ENCODE measurements at regions not wholly inside any gene's neighbourhood (a gene's known extent, or its start where the extent isn't known, plus 50 kb on each side); places are given as distances from the start of the nearest gene placed in this dataset.

DNA sequence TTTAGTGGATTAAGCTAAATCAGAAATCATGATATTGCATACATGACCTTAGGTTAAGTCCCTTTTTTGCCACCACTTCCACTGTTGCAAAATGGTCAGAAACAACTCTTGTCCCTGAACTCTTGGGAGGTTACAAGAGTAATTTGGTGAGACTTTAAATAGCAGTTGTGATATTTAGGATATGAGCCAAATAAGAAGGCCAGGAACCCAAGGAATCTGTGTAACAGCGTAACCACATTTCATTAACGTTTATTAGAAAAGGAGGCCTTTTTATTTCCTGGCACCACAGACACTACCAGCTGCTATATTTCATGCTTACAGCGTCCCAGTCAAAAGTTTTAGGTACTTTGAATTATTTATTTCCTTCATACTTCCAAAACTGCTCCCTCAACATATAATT, 268.0 kb downstream of the GPD2 start:
- Mint-ChIP-seq H3K9me3 (ENCODE audit: low read depth, unreplicated experiment) (no peaks in the 10 kb centered on the region), H3K27ac (ENCODE audit: unreplicated experiment) (no peak overlapping the region), H3K27me3 (ENCODE audit: unreplicated experiment) (no peaks in the 10 kb centered on the region), H3K4me3 (ENCODE audit: low read depth, unreplicated experiment) (no peak overlapping the region), H3K4me1 (ENCODE audit: low read depth, unreplicated experiment) (no peaks in the 10 kb centered on the region), H3K36me3 (ENCODE audit: insufficient read depth, unreplicated experiment) (no peaks in the 10 kb centered on the region)
- DNase-seq, result no peak
- intact Hi-C loops (cut with micrococcal nuclease; ENCODE audit: unreplicated experiment), result no loop called here
- no TSS peak for BruUV-seq (replicated peaks)
- TF ChIP-seq, protein P1, sequence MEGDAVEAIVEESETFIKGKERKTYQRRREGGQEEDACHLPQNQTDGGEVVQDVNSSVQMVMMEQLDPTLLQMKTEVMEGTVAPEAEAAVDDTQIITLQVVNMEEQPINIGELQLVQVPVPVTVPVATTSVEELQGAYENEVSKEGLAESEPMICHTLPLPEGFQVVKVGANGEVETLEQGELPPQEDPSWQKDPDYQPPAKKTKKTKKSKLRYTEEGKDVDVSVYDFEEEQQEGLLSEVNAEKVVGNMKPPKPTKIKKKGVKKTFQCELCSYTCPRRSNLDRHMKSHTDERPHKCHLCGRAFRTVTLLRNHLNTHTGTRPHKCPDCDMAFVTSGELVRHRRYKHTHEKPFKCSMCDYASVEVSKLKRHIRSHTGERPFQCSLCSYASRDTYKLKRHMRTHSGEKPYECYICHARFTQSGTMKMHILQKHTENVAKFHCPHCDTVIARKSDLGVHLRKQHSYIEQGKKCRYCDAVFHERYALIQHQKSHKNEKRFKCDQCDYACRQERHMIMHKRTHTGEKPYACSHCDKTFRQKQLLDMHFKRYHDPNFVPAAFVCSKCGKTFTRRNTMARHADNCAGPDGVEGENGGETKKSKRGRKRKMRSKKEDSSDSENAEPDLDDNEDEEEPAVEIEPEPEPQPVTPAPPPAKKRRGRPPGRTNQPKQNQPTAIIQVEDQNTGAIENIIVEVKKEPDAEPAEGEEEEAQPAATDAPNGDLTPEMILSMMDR (IDR thresholded peaks at IDR 0.05; ENCODE audit: unreplicated experiment), result no peak
- CTCF ChIA-PET, result no interaction called here

DNA sequence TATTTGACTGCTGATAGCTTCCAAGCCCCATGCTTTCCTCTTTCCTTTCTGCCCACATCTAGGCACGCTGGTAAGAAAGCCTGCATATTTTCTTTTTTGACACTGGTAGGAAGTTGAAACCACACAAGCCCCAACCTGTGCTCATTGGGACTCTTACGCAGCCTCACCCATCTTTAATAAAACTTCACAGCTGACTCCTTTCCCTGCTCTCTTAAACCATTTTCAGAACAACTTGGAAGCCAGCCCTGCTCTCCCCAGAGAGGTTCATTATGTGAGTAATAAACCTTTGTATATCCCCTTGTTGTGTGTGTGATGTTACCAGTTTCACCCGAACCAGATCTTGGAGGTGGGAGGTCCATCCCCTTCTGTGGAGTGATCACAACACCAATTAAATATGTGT, 268.4 kb downstream of the GPD2 start:
- Mint-ChIP-seq H3K4me3 (ENCODE audit: low read depth, unreplicated experiment) (no peak overlapping the region), H3K4me1 (ENCODE audit: low read depth, unreplicated experiment) (no peaks in the 10 kb centered on the region), H3K36me3 (ENCODE audit: insufficient read depth, unreplicated experiment) (no peaks in the 10 kb centered on the region), H3K27ac (ENCODE audit: unreplicated experiment) (no peak overlapping the region), H3K9me3 (ENCODE audit: low read depth, unreplicated experiment) (no peaks in the 10 kb centered on the region), H3K27me3 (ENCODE audit: unreplicated experiment) (no peaks in the 10 kb centered on the region)
- BruUV-seq (replicated peaks), result no TSS peak
- intact Hi-C loops (cut with micrococcal nuclease; ENCODE audit: unreplicated experiment), result no loop called here
- DNase-seq, result no peak
- CTCF ChIA-PET, result no interaction called here
- TF ChIP-seq, protein P1 (IDR thresholded peaks at IDR 0.05; ENCODE audit: unreplicated experiment), result no peak

DNA sequence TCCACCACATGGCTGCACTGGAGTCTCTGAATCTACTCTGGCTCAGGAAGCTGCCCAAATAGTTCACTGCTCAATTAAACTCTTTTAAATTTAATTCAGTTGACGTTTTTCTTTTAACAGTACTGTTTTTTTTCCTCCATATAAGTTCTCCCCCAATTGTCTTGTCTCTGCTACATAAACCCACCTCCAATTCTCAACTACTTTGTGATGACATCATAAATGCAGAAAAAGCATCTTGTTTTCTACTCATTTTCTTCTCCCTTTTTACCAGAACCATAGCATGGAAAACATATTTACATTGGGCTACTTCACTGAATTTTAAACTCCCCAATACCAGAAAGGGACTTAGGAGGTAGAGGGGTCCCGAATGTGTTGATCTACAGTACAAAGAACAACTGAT, 270.4 kb downstream of the GPD2 start:
- no peaks in the 10 kb centered on the region for H3K36me3 Mint-ChIP-seq (ENCODE audit: insufficient read depth, unreplicated experiment)
- CTCF ChIA-PET, result no interaction called here
- H3K27me3 Mint-ChIP-seq (ENCODE audit: unreplicated experiment), result no peaks in the 10 kb centered on the region
- no peak overlapping the region for H3K4me3 Mint-ChIP-seq (ENCODE audit: low read depth, unreplicated experiment)
- BruUV-seq (replicated peaks), result no TSS peak
- no peaks in the 10 kb centered on the region for H3K4me1 Mint-ChIP-seq (ENCODE audit: low read depth, unreplicated experiment)
- no peak for DNase-seq
- TF ChIP-seq, protein P1 (IDR thresholded peaks at IDR 0.05; ENCODE audit: unreplicated experiment), result no peak
- H3K27ac Mint-ChIP-seq (ENCODE audit: unreplicated experiment), result no peak overlapping the region
- no peaks in the 10 kb centered on the region for H3K9me3 Mint-ChIP-seq (ENCODE audit: low read depth, unreplicated experiment)
- intact Hi-C loops (cut with micrococcal nuclease; ENCODE audit: unreplicated experiment), result no loop called here

DNA sequence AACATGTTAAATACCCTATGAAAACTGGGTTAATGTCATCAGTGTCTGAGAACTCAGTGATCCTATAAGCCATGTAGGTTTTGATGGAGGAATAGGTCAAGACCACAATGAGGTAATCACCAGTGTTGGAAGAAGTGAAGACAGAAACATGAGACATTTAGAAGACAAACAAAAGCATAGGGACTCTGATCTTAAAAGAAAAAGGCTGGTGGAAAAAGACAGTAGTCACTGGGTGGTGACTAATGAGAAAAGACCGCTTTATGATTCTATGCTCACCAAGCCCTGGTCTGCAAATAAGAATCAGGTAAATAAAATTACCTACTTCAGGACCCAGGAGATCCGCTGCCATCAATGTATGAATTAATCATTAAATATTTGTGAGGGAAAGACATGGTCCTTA, 271.9 kb downstream of the GPD2 start:
- CTCF ChIA-PET, result no interaction called here
- H3K4me1 Mint-ChIP-seq (ENCODE audit: low read depth, unreplicated experiment), result peaks cover 3% of the 10 kb centered on the region
- H3K36me3 Mint-ChIP-seq (ENCODE audit: insufficient read depth, unreplicated experiment), result no peaks in the 10 kb centered on the region
- intact Hi-C loops (cut with micrococcal nuclease; ENCODE audit: unreplicated experiment), result no loop called here
- no peak for DNase-seq
- H3K27me3 Mint-ChIP-seq (ENCODE audit: unreplicated experiment), result no peaks in the 10 kb centered on the region
- no peaks in the 10 kb centered on the region for H3K9me3 Mint-ChIP-seq (ENCODE audit: low read depth, unreplicated experiment)
- H3K27ac Mint-ChIP-seq (ENCODE audit: unreplicated experiment), result no peak overlapping the region
- no peak overlapping the region for H3K4me3 Mint-ChIP-seq (ENCODE audit: low read depth, unreplicated experiment)
- TF ChIP-seq, protein P1 (IDR thresholded peaks at IDR 0.05; ENCODE audit: unreplicated experiment), result no peak
- no TSS peak for BruUV-seq (replicated peaks)

DNA sequence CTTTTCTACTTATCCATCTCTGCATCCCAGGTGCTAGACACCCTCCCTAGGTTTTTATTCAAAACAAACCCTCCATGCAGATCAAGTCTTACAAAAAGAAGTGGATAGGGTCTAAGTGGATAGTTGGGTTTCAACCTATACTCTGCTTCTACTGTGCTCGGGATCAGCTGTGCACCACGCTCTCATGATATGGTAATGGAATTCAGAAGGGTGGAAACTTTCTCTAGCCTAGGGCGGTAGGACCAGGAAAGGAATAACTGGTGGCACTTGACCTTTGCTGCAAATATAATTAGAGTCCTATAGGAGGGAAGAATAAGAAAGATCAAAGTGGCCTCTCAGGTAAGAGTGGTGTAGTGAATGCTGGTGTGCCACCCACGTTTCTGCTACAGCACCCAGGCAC, 272.9 kb downstream of the GPD2 start:
- no TSS peak for BruUV-seq (replicated peaks)
- intact Hi-C loops (cut with micrococcal nuclease; ENCODE audit: unreplicated experiment), result no loop called here
- Mint-ChIP-seq H3K9me3 (ENCODE audit: low read depth, unreplicated experiment) (no peaks in the 10 kb centered on the region), H3K27ac (ENCODE audit: unreplicated experiment) (no peak overlapping the region), H3K4me3 (ENCODE audit: low read depth, unreplicated experiment) (no peak overlapping the region), H3K4me1 (ENCODE audit: low read depth, unreplicated experiment) (peaks cover 8% of the 10 kb centered on the region), H3K27me3 (ENCODE audit: unreplicated experiment) (no peaks in the 10 kb centered on the region), H3K36me3 (ENCODE audit: insufficient read depth, unreplicated experiment) (no peaks in the 10 kb centered on the region)
- TF ChIP-seq, protein P1 (IDR thresholded peaks at IDR 0.05; ENCODE audit: unreplicated experiment), result no peak
- CTCF ChIA-PET, result no interaction called here
- no peak for DNase-seq
